Retinal pigment epithelial cell (primary cell): ENCODE measurements at regions not wholly inside any gene's neighbourhood (a gene's known extent, or its start where the extent isn't known, plus 50 kb on each side); places are given as distances from the start of the nearest gene placed in this dataset.

Experiments used
- DNase-seq: peaks from one replicate; pipeline ENCODE4 v3.0.0-alpha.2; 2010; ENCODE audit warnings: low read depth
- H3K4me3 ChIP-seq: 2 replicates; pipeline ENCODE4 v1.5.1; 2011; ENCODE audit warnings: mild to moderate bottlenecking, low read length, control low read depth, moderate library complexity
- CTCF ChIP-seq: conservative IDR thresholded peaks from 2 replicates; pipeline ENCODE4 v1.5.1; 2011; ENCODE audit warnings: low read depth, low read length, control low read depth, inconsistent platforms

- no peak overlapping the region for H3K4me3 ChIP-seq
These were observed 227.8 kb downstream of the STIM2 start for GRCh38 chr4:27088491-27088890.

GRCh38 chr4:27089186-27089585 is 228.5 kb downstream of the STIM2 start:
- DNase-seq, result no peak
- no peak for TF ChIP-seq CTCF
- H3K4me3 ChIP-seq, result no peak overlapping the region

More at GRCh38 chr4:27088491-27088890, 227.8 kb downstream of the STIM2 start:
- no peak for DNase-seq
- no peak for TF ChIP-seq CTCF

GRCh38 chr4:27090406-27090805 is 229.8 kb downstream of the STIM2 start:
- DNase-seq, result no peak
- no peak for TF ChIP-seq CTCF

GRCh38 chr4:27094224-27094623 is 233.6 kb downstream of the STIM2 start:
- no peak for DNase-seq
- no peak for TF ChIP-seq CTCF
- H3K4me3 ChIP-seq, result no peak overlapping the region

More at GRCh38 chr4:27090406-27090805, 229.8 kb downstream of the STIM2 start:
- no peak overlapping the region for H3K4me3 ChIP-seq

- no peak overlapping the region for H3K4me3 ChIP-seq
- TF ChIP-seq CTCF, result no peak
These were observed 234.1 kb downstream of the STIM2 start for GRCh38 chr4:27094783-27095182.

GRCh38 chr4:27096142-27096824 is 235.6 kb downstream of the STIM2 start:
- no peak for DNase-seq
- TF ChIP-seq CTCF, result peak; percentile 15
- no peak overlapping the region for H3K4me3 ChIP-seq

More at GRCh38 chr4:27094783-27095182, 234.1 kb downstream of the STIM2 start:
- peak; percentile 34 for DNase-seq

GRCh38 chr4:27098034-27098433 is 237.4 kb downstream of the STIM2 start:
- no peak for TF ChIP-seq CTCF
- H3K4me3 ChIP-seq, result no peak overlapping the region
- DNase-seq, result no peak
